Gastroesophageal sphincter (tissue), 3 donors: ENCODE measurements at regions not wholly inside any gene's neighbourhood (a gene's known extent, or its start where the extent isn't known, plus 50 kb on each side); places are given as distances from the start of the nearest gene placed in this dataset.
"Not testable (repeated sequence)": the region's sequence is repeated elsewhere in the genome, so short reads cannot be mapped to it uniquely, and the experiment has no call there.

Source experiments
- CTCF ChIP-seq, 4 experiments: fragments of 200-600 bp in 2 of 4; fragments of 450-650 bp in 2 of 4; sonication (generic) in 1 of 4; IDR thresholded peaks; one replicate each; pipeline ENCODE4 v1.5.1; 2017 to 2019; ENCODE audit warnings: antibody characterized with exemption in 4 of 4, mild to moderate bottlenecking in 2 of 4, moderate library complexity in 2 of 4
- POLR2A ChIP-seq, 2 donors: fragments of 450-650 bp; IDR thresholded peaks; one replicate each; pipeline ENCODE4 v1.6.1; 2017; ENCODE audit warnings: antibody characterized with exemption in 2 of 2, mild to moderate bottlenecking in 2 of 2, moderate library complexity in 1 of 2
- POLR2AphosphoS5 ChIP-seq: sonication (generic); formaldehyde crosslinking; IDR thresholded peaks from one replicate; pipeline ENCODE4 v1.6.1; 2017; ENCODE audit warnings: antibody characterized with exemption

GRCh38 chr1:146281522-146281921, 52.7 kb upstream of the NOTCH2NLA start:
- TF ChIP-seq POLR2A (IDR thresholded peaks at IDR 0.05); POLR2AphosphoS5; CTCF (IDR thresholded peaks at IDR 0.05): not testable (repeated sequence)
